DND-41 (cell line): ENCODE measurements at regions not wholly inside any gene's neighbourhood (a gene's known extent, or its start where the extent isn't known, plus 50 kb on each side); places are given as distances from the start of the nearest gene placed in this dataset.

Experiments used
- ATAC-seq: fragments of 200-7000 bp; cut with Tn5 transposase; 3 replicates; pipeline ENCODE4 v1.9.1; 2021; ENCODE audit warnings: low read depth; ENCODE audit not compliant: insufficient read depth
- DNase-seq: peaks from one replicate; pipeline ENCODE4 v3.0.0-alpha.2; 2020
- H2AFZ ChIP-seq: 2 replicates; pipeline ENCODE4 v1.6.0; 2012; ENCODE audit warnings: low read depth, low read length
- H3K27ac ChIP-seq: 2 replicates; pipeline ENCODE4 v1.5.1; 2012; ENCODE audit warnings: low read length, inconsistent platforms
- H3K27me3 ChIP-seq: fragments of 200-600 bp; sonication (generic); 2 replicates; pipeline ENCODE4 v1.6.0; 2012; ENCODE audit warnings: low read length, mild to moderate bottlenecking, inconsistent platforms; ENCODE audit not compliant: insufficient read depth, poor library complexity
- H3K36me3 ChIP-seq: 2 replicates; pipeline ENCODE4 v1.5.1; 2012; ENCODE audit warnings: low read length, inconsistent platforms; ENCODE audit not compliant: insufficient read depth
- H3K4me1 ChIP-seq: 2 replicates; pipeline ENCODE4 v1.5.1; 2012; ENCODE audit warnings: mild to moderate bottlenecking, low read length; ENCODE audit not compliant: insufficient read depth
- H3K4me2 ChIP-seq: 2 replicates; pipeline ENCODE4 v1.6.0; 2012; ENCODE audit warnings: mild to moderate bottlenecking, moderate library complexity, low read length, inconsistent platforms; ENCODE audit not compliant: insufficient read depth
- H3K4me3 ChIP-seq, 2 experiments: fragments of 200-600 bp in 1 of 2; shearing (Covaris generic) in 1 of 2; 2 replicates each; pipeline ENCODE4 v1.5.1; 2012 to 2016; ENCODE audit warnings: inconsistent platforms in 2 of 2, low read length in 2 of 2, mild to moderate bottlenecking in 2 of 2, low read depth in 1 of 2, moderate library complexity in 1 of 2
- H3K79me2 ChIP-seq: 2 replicates; pipeline ENCODE4 v1.6.0; 2012; ENCODE audit warnings: low read length, inconsistent platforms; ENCODE audit not compliant: insufficient read depth
- H3K9ac ChIP-seq: 2 replicates; pipeline ENCODE4 v1.6.0; 2012; ENCODE audit warnings: low read depth, mild to moderate bottlenecking, inconsistent platforms, low read length, moderate library complexity
- H3K9me3 ChIP-seq: 2 replicates; pipeline ENCODE4 v1.5.1; 2012; ENCODE audit warnings: low read length, moderate library complexity, mild to moderate bottlenecking, inconsistent platforms; ENCODE audit not compliant: insufficient read depth, severe bottlenecking
- H4K20me1 ChIP-seq: 2 replicates; pipeline ENCODE4 v1.6.0; 2012; ENCODE audit warnings: low read length; ENCODE audit not compliant: insufficient read depth
- EZH2 ChIP-seq: IDR thresholded peaks from 3 replicates; pipeline ENCODE4 v1.6.1; 2012; ENCODE audit warnings: borderline replicate concordance, low read depth, mild to moderate bottlenecking, moderate library complexity, low read length, inconsistent platforms; ENCODE audit not compliant: severe bottlenecking
- TF ChIP-seq, protein P1 (sequence below): IDR thresholded peaks from 2 replicates; pipeline ENCODE4 v1.5.1; 2012; ENCODE audit warnings: borderline replicate concordance, low read length, moderate library complexity, mild to moderate bottlenecking; ENCODE audit not compliant: poor library complexity, severe bottlenecking; ENCODE audit errors: extremely low read depth

- H3K79me2 ChIP-seq = no peaks in the 10 kb centered on the region
- no peak for DNase-seq
- no peak overlapping the region for H3K27ac ChIP-seq
- no peaks in the 10 kb centered on the region for H3K4me1 ChIP-seq
- no peaks in the 10 kb centered on the region for H3K36me3 ChIP-seq
- no peaks in the 10 kb centered on the region for H3K9me3 ChIP-seq
- no peak overlapping the region for H3K9ac ChIP-seq
- H4K20me1 ChIP-seq = no peaks in the 10 kb centered on the region
- no peak overlapping the region for H3K4me2 ChIP-seq
- TF ChIP-seq, protein P1, sequence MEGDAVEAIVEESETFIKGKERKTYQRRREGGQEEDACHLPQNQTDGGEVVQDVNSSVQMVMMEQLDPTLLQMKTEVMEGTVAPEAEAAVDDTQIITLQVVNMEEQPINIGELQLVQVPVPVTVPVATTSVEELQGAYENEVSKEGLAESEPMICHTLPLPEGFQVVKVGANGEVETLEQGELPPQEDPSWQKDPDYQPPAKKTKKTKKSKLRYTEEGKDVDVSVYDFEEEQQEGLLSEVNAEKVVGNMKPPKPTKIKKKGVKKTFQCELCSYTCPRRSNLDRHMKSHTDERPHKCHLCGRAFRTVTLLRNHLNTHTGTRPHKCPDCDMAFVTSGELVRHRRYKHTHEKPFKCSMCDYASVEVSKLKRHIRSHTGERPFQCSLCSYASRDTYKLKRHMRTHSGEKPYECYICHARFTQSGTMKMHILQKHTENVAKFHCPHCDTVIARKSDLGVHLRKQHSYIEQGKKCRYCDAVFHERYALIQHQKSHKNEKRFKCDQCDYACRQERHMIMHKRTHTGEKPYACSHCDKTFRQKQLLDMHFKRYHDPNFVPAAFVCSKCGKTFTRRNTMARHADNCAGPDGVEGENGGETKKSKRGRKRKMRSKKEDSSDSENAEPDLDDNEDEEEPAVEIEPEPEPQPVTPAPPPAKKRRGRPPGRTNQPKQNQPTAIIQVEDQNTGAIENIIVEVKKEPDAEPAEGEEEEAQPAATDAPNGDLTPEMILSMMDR = no peak
- TF ChIP-seq EZH2 = no peak
- no peak overlapping the region for H2AFZ ChIP-seq
- no peak overlapping the region for H3K4me3 ChIP-seq
- ATAC-seq = no peak
- H3K27me3 ChIP-seq = peaks cover 8% of the 10 kb centered on the region
These were observed 250.7 kb downstream of the HS3ST3A1 start for GRCh38 chr17:13351046-13351445.

GRCh38 chr17:13350466-13350865 lies 251.3 kb downstream of the HS3ST3A1 start:
- TF ChIP-seq, protein P1 = no peak
- TF ChIP-seq EZH2 = no peak
- DNase-seq (no peak), ATAC-seq (no peak)
- no peak overlapping the region for H2AFZ ChIP-seq
- H3K4me2 ChIP-seq = no peak overlapping the region
- no peak overlapping the region for H3K4me3 ChIP-seq
- no peaks in the 10 kb centered on the region for H3K4me1 ChIP-seq
- H3K9ac ChIP-seq = no peak overlapping the region
- H3K27me3 ChIP-seq = peaks cover 8% of the 10 kb centered on the region
- no peaks in the 10 kb centered on the region for H3K79me2 ChIP-seq
- H3K27ac ChIP-seq = no peak overlapping the region
- H3K9me3 ChIP-seq = no peaks in the 10 kb centered on the region
- no peaks in the 10 kb centered on the region for H4K20me1 ChIP-seq
- H3K36me3 ChIP-seq = no peaks in the 10 kb centered on the region

DNA sequence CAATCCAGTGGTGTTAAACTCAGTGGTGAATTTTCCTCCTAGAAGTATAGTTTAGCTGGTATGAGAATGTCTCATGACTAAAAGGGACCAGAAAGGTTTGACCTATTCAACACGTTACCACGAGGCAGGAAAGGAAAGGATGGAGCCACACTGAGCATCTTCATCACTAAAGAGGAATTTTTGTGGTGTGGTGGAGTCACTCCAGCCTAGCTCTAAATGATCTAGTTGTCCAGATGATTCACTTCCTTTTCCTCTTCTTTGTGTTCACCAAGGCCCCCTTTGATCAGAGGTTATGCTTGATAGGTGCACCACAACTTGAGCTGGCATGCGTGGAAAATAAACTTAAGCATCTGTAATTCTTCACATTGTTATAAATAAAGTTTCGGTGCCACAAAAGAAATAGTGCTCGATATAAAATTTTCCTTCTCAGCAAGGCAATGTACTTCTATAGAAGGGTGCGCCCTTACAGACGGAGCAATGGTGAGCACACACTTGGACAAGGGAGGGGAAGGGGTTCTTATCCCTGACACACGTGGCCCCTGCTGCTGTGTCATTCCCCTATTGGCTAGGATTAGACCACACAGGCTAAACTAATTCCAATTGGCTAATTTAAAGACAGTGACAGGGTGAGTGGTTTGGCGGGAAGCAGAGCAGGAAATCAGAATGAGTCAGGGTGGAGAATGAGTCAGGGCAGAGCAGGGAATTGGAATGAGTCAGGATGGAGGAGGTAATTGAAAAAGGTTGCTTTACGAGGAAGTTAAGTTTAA lies 254.6 kb downstream of the HS3ST3A1 start:
- Histone ChIP-seq H3K36me3 (no peaks in the 10 kb centered on the region), H3K27ac (no peak overlapping the region), H3K79me2 (no peaks in the 10 kb centered on the region), H3K9me3 (no peaks in the 10 kb centered on the region), H2AFZ (no peak overlapping the region), H3K4me1 (no peaks in the 10 kb centered on the region), H3K4me2 (no peak overlapping the region), H3K27me3 (peaks cover 5% of the 10 kb centered on the region), H3K4me3 (no peak overlapping the region), H4K20me1 (no peaks in the 10 kb centered on the region), H3K9ac (no peak overlapping the region)
- TF ChIP-seq, protein P1 = no peak
- no peak for TF ChIP-seq EZH2
- ATAC-seq (no peak), DNase-seq (no peak)
